ENCODE measurements at regions not wholly inside any gene's neighbourhood (a gene's known extent, or its start where the extent isn't known, plus 50 kb on each side); places are given as distances from the start of the nearest gene placed in this dataset.

- H3K4me3 ChIP-seq (ENCODE audit: control extremely low read depth in 1 of 5, extremely low read depth in 1 of 5, insufficient read depth in 1 of 5, low read depth in 2 of 5, low read length in 4 of 5), result no peak overlapping the region
- no peak for TF ChIP-seq EZH2 (IDR thresholded peaks at IDR 0.05; ENCODE audit: borderline replicate concordance, insufficient read depth, low read depth, low read length, poor library complexity, severe bottlenecking)
- TF ChIP-seq, protein P1, sequence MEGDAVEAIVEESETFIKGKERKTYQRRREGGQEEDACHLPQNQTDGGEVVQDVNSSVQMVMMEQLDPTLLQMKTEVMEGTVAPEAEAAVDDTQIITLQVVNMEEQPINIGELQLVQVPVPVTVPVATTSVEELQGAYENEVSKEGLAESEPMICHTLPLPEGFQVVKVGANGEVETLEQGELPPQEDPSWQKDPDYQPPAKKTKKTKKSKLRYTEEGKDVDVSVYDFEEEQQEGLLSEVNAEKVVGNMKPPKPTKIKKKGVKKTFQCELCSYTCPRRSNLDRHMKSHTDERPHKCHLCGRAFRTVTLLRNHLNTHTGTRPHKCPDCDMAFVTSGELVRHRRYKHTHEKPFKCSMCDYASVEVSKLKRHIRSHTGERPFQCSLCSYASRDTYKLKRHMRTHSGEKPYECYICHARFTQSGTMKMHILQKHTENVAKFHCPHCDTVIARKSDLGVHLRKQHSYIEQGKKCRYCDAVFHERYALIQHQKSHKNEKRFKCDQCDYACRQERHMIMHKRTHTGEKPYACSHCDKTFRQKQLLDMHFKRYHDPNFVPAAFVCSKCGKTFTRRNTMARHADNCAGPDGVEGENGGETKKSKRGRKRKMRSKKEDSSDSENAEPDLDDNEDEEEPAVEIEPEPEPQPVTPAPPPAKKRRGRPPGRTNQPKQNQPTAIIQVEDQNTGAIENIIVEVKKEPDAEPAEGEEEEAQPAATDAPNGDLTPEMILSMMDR (IDR thresholded peaks at IDR 0.05), result no peak
- WGBS (ENCODE audit: insufficient coverage), result no CpG with 5 or more reads among the region's 1 CpG
- no peak overlapping the region for H3K27ac ChIP-seq (ENCODE audit: low read length in 2 of 2)
- H3K27ac Mint-ChIP-seq, result no peak overlapping the region
- no peaks in the 10 kb centered on the region for H3K79me2 ChIP-seq (ENCODE audit: control insufficient read depth, insufficient read depth, low read length)
- no peak overlapping the region for H3K4me2 ChIP-seq (replicated peaks; ENCODE audit: low read depth, low read length, poor library complexity, severe bottlenecking)
- no peak overlapping the region for H2AFZ ChIP-seq (ENCODE audit: insufficient read depth, low read depth, low read length, poor library complexity, severe bottlenecking)
- intact Hi-C loops (cut with micrococcal nuclease), result no loop called here
- no peaks in the 10 kb centered on the region for H3K9me3 ChIP-seq (ENCODE audit: control extremely low read depth in 1 of 3, control insufficient read depth in 2 of 3, insufficient read depth in 1 of 3, low read length in 2 of 3)
- ChIA-PET CTCF (no interaction called here), POLR2A (no interaction called here)
- no peak for DNase-seq
- no peak overlapping the region for H3K4me3 Mint-ChIP-seq
- H3K4me1 ChIP-seq (ENCODE audit: control insufficient read depth in 2 of 2, insufficient read depth in 2 of 2, low read length in 2 of 2), result no peaks in the 10 kb centered on the region
- no peaks in the 10 kb centered on the region for H3K36me3 ChIP-seq (replicated peaks in 1 of 2; ENCODE audit: control extremely low read depth in 1 of 2, control insufficient read depth in 1 of 2, extremely low read depth in 1 of 2, insufficient read depth in 2 of 2, low read length in 1 of 2)
- ATAC-seq (ENCODE audit: low read depth), result no peak
- H3K4me1 Mint-ChIP-seq, result no peaks in the 10 kb centered on the region
- H3K9me3 Mint-ChIP-seq (ENCODE audit: insufficient read depth), result no peaks in the 10 kb centered on the region
- H3K27me3 Mint-ChIP-seq, result peaks cover 14% of the 10 kb centered on the region
- peaks cover 0 to 4% (median 2%) of the 10 kb centered on the region in 4 experiments for H3K27me3 ChIP-seq (replicated peaks in 1 of 4; ENCODE audit: control extremely low read depth in 1 of 4, control insufficient read depth in 3 of 4, insufficient read depth in 4 of 4, low read length in 3 of 4)
- H4K20me1 ChIP-seq (ENCODE audit: control insufficient read depth, insufficient read depth, low read length, poor library complexity, severe bottlenecking), result no peaks in the 10 kb centered on the region
- no peak overlapping the region for H3K9ac ChIP-seq (ENCODE audit: low read length)
These were observed 256.7 kb upstream of the TNP1 start for GRCh38 chr2:217116610-217117009.

- Mint-ChIP-seq H3K4me1 (no peaks in the 10 kb centered on the region), H3K9me3 (ENCODE audit: insufficient read depth) (no peaks in the 10 kb centered on the region), H3K27me3 (peaks cover 14% of the 10 kb centered on the region), H3K27ac (no peak overlapping the region), H3K4me3 (no peak overlapping the region)
- H3K27ac ChIP-seq (ENCODE audit: low read length in 2 of 2), result no peak overlapping the region
- no peak for ATAC-seq (ENCODE audit: low read depth)
- no peak overlapping the region for H3K4me2 ChIP-seq (replicated peaks; ENCODE audit: low read depth, low read length, poor library complexity, severe bottlenecking)
- ChIA-PET POLR2A (no interaction called here), CTCF (no interaction called here)
- no peaks in the 10 kb centered on the region for H3K36me3 ChIP-seq (replicated peaks in 1 of 2; ENCODE audit: control extremely low read depth in 1 of 2, control insufficient read depth in 1 of 2, extremely low read depth in 1 of 2, insufficient read depth in 2 of 2, low read length in 1 of 2)
- intact Hi-C loops (cut with micrococcal nuclease), result no loop called here
- no peaks in the 10 kb centered on the region for H3K9me3 ChIP-seq (ENCODE audit: control extremely low read depth in 1 of 3, control insufficient read depth in 2 of 3, insufficient read depth in 1 of 3, low read length in 2 of 3)
- no peaks in the 10 kb centered on the region for H4K20me1 ChIP-seq (ENCODE audit: control insufficient read depth, insufficient read depth, low read length, poor library complexity, severe bottlenecking)
- no peak overlapping the region for H3K4me3 ChIP-seq (ENCODE audit: control extremely low read depth in 1 of 5, extremely low read depth in 1 of 5, insufficient read depth in 1 of 5, low read depth in 2 of 5, low read length in 4 of 5)
- WGBS (ENCODE audit: insufficient coverage), result 96% methylated on average over 4 of the region's 6 CpGs
- H2AFZ ChIP-seq (ENCODE audit: insufficient read depth, low read depth, low read length, poor library complexity, severe bottlenecking), result no peak overlapping the region
- no peak overlapping the region for H3K9ac ChIP-seq (ENCODE audit: low read length)
- TF ChIP-seq EZH2 (IDR thresholded peaks at IDR 0.05; ENCODE audit: borderline replicate concordance, insufficient read depth, low read depth, low read length, poor library complexity, severe bottlenecking), result no peak
- TF ChIP-seq, protein P1 (IDR thresholded peaks at IDR 0.05), result no peak
- DNase-seq, result no peak
- H3K79me2 ChIP-seq (ENCODE audit: control insufficient read depth, insufficient read depth, low read length), result no peaks in the 10 kb centered on the region
- H3K4me1 ChIP-seq (ENCODE audit: control insufficient read depth in 2 of 2, insufficient read depth in 2 of 2, low read length in 2 of 2), result no peaks in the 10 kb centered on the region
- peaks cover 0 to 6% (median 0%) of the 10 kb centered on the region in 4 experiments for H3K27me3 ChIP-seq (replicated peaks in 1 of 4; ENCODE audit: control extremely low read depth in 1 of 4, control insufficient read depth in 3 of 4, insufficient read depth in 4 of 4, low read length in 3 of 4)
These were observed 254.3 kb upstream of the TNP1 start for GRCh38 chr2:217114117-217114516.
